Activated CD8-positive, alpha-beta T cell treated with anti-CD3 and anti-CD28 coated beads for 36 hours (primary cell): ENCODE measurements at regions not wholly inside any gene's neighbourhood (a gene's known extent, or its start where the extent isn't known, plus 50 kb on each side); places are given as distances from the start of the nearest gene placed in this dataset.

Experiments used
- ATAC-seq: fragments of 200-7000 bp; cut with Tn5 transposase; one replicate; pipeline ENCODE4 v1.10.0; 2021; ENCODE audit warnings: mild to moderate bottlenecking, moderate library complexity
- CTCF ChIA-PET: fragments of 350-600 bp; sonication (Branson Sonifier 250); formaldehyde crosslinking; loops from one replicate; lab custom pipeline; 2021; ENCODE audit warnings: antibody characterized with exemption; lab: Charles Lee
- POLR2A ChIA-PET: fragments of 350-600 bp; sonication (Branson Sonifier 250); formaldehyde crosslinking; loops from one replicate; lab custom pipeline; 2021; ENCODE audit warnings: antibody characterized with exemption; lab: Charles Lee
- DNase-seq: peaks from one replicate; pipeline ENCODE4 v3.0.0-alpha.2; 2020
- H3K27ac Mint-ChIP-seq: one replicate; pipeline ENCODE4 v1.8.0; 2021; ENCODE audit warnings: mild to moderate bottlenecking, mixed read lengths
- H3K27me3 Mint-ChIP-seq: one replicate; pipeline ENCODE4 v1.8.0; 2021; ENCODE audit warnings: mixed read lengths
- H3K36me3 Mint-ChIP-seq: one replicate; pipeline ENCODE4 v1.8.0; 2021; ENCODE audit warnings: low read depth, mixed read lengths
- H3K4me1 Mint-ChIP-seq: one replicate; pipeline ENCODE4 v1.8.0; 2021; ENCODE audit warnings: low read depth, mixed read lengths
- H3K4me3 Mint-ChIP-seq: one replicate; pipeline ENCODE4 v1.8.0; 2021; ENCODE audit warnings: mild to moderate bottlenecking, moderate library complexity, mixed read lengths
- H3K9me3 Mint-ChIP-seq: one replicate; pipeline ENCODE4 v1.8.0; 2021; ENCODE audit warnings: mixed read lengths
- intact Hi-C: fragments of 100-400 bp; cut with micrococcal nuclease; formaldehyde crosslinking; loops from one replicate; pipeline ENCODE4 v1.10.0; 2022
- TF ChIP-seq, protein P1 (sequence below): fragments of 200-600 bp; IDR thresholded peaks from one replicate; pipeline ENCODE4 v1.8.0; 2022; ENCODE audit warnings: antibody characterized with exemption, mild to moderate bottlenecking

DNA sequence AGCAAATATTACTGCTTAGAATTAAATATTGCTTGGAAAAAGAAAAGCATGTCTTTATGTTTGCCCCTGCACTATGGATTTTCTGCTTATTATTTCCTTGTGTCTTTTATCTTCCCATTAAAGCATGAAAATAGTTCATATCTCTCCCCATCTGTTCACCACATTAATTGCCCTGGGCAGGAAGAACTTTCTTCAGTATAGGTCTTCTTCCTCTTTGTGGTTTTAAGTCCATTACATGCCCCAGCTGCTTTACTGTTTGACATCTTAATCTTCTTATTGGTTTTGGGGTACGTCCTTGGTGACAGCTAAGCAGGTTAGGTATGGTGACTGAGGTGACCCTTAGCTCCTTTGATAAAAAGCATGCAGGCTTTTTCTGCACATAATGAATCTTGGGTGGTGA is 157.3 kb downstream of the AASDH start:
- Mint-ChIP-seq H3K9me3 (peaks cover 6% of the 10 kb centered on the region), H3K36me3 (no peaks in the 10 kb centered on the region), H3K4me1 (peaks cover 4% of the 10 kb centered on the region), H3K27me3 (peaks cover 7% of the 10 kb centered on the region), H3K27ac (no peak overlapping the region), H3K4me3 (no peak overlapping the region)
- ChIA-PET POLR2A (no interaction called here), CTCF (interaction anchor here (1.2 kb wide), 1 partner anchor 19 kb away, joined by 3 read pairs; no protein-coding TSS in a partner anchor)
- intact Hi-C loops, result no loop called here
- ATAC-seq (no peak), DNase-seq (no peak)
- TF ChIP-seq, protein P1, sequence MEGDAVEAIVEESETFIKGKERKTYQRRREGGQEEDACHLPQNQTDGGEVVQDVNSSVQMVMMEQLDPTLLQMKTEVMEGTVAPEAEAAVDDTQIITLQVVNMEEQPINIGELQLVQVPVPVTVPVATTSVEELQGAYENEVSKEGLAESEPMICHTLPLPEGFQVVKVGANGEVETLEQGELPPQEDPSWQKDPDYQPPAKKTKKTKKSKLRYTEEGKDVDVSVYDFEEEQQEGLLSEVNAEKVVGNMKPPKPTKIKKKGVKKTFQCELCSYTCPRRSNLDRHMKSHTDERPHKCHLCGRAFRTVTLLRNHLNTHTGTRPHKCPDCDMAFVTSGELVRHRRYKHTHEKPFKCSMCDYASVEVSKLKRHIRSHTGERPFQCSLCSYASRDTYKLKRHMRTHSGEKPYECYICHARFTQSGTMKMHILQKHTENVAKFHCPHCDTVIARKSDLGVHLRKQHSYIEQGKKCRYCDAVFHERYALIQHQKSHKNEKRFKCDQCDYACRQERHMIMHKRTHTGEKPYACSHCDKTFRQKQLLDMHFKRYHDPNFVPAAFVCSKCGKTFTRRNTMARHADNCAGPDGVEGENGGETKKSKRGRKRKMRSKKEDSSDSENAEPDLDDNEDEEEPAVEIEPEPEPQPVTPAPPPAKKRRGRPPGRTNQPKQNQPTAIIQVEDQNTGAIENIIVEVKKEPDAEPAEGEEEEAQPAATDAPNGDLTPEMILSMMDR, result no peak

DNA sequence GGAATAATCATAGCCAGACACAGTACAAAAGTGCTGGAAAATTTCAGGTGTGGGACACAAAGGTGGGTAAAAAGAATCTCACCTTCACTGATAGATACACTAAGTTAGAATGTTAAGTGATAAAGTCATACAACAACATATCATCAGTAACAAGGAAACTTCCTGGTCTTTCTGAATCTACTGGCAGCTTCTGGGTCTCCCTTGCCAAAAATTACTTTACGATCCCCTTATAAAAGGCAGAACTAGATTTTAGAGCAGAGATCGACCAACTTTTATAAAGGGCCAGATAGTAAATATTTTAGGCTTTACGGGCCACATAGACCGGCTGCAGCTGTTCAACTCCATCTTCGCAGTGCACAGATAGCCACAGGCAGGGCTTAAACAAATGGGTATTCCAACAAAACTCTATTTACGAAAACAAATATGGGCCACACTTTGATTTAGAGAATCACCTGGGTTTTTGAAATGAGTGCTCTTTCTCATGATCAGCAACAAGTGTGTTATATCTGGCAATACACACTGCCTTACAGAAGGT is 159.9 kb downstream of the AASDH start:
- no peaks in the 10 kb centered on the region for H3K36me3 Mint-ChIP-seq
- TF ChIP-seq, protein P1, result no peak
- POLR2A ChIA-PET, result no interaction called here
- CTCF ChIA-PET, result no interaction called here
- H3K27ac Mint-ChIP-seq, result no peak overlapping the region
- peaks cover 4% of the 10 kb centered on the region for H3K4me1 Mint-ChIP-seq
- peaks cover 6% of the 10 kb centered on the region for H3K9me3 Mint-ChIP-seq
- peaks cover 5% of the 10 kb centered on the region for H3K27me3 Mint-ChIP-seq
- DNase-seq, result no peak
- no peak for ATAC-seq
- intact Hi-C loops, result no loop called here
- H3K4me3 Mint-ChIP-seq, result no peak overlapping the region

DNA sequence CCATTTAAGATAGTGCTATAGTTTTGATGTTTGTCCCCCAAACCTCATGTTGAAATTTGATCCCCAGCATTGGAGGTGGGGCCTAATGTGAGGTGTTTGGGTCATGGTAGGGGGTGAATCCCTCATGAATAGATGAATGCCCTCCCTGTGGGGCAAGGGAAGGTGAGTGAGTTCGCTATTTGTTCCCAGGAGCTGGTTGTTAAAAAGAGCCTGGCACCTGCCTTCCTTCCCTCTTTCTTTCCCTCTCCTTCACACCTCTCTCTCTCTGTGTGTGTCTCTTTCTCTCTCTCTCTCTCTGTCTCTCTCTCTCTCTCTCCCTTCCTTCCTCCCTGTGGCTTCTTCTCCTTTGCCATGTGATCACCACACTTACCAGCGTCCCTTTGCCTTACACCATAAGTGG is 160.7 kb downstream of the AASDH start:
- ATAC-seq, result no peak
- ChIA-PET CTCF (interaction anchor here (1.0 kb wide), 1 partner anchor 10 kb away, joined by 4 read pairs; no protein-coding TSS in a partner anchor), POLR2A (no interaction called here)
- H3K4me3 Mint-ChIP-seq, result no peak overlapping the region
- H3K27ac Mint-ChIP-seq, result no peak overlapping the region
- intact Hi-C loops, result no loop called here
- no peak for DNase-seq
- H3K36me3 Mint-ChIP-seq, result no peaks in the 10 kb centered on the region
- TF ChIP-seq, protein P1, result no peak
- peaks cover 3% of the 10 kb centered on the region for H3K27me3 Mint-ChIP-seq
- no peaks in the 10 kb centered on the region for H3K9me3 Mint-ChIP-seq
- peaks cover 4% of the 10 kb centered on the region for H3K4me1 Mint-ChIP-seq

DNA sequence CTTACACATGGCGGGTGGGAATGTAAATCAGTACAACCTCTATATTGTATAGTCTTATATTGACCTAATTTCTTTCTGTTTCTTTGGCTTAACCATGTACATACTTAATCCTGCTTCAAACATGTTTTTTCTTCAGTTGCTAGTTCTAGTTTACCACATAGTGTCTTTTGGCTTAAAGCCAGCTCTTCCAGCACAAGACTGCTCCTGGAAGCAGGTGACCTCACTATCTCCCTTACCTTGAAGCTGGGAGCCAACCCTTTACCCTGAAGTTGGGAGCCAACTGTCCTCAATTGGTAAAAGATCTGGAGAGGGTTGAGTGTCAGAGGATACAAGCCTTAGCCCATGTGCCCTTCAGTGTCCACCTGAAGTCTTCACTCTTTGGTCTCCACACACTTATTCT is 162.7 kb downstream of the AASDH start:
- Mint-ChIP-seq H3K36me3 (no peaks in the 10 kb centered on the region), H3K4me1 (no peaks in the 10 kb centered on the region), H3K27me3 (peaks cover 4% of the 10 kb centered on the region), H3K9me3 (no peaks in the 10 kb centered on the region), H3K27ac (no peak overlapping the region), H3K4me3 (no peak overlapping the region)
- TF ChIP-seq, protein P1, result no peak
- DNase-seq, result no peak
- POLR2A ChIA-PET, result no interaction called here
- CTCF ChIA-PET, result no interaction called here
- no peak for ATAC-seq
- intact Hi-C loops, result no loop called here

DNA sequence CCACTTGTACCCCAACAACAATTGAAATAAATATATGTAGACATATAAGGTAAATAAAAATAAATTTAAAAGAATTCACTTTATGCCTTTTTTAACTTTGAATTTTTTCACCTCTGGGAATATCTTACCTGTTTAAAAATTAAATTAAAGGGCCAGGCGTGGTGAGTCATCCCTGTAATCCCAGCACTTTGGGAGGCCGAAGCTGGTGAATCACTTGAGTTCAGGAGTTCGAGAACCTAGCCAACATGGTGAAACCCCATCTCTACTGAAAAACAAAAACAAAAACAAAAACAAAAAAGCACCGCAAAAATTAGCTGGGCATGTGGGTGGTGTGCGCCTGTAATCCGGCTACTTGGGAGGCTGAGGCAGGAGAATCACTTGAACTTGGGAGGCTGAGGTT is 164.8 kb downstream of the AASDH start:
- Mint-ChIP-seq H3K27me3 (peaks cover 6% of the 10 kb centered on the region), H3K36me3 (no peaks in the 10 kb centered on the region), H3K27ac (no peak overlapping the region), H3K4me1 (no peaks in the 10 kb centered on the region), H3K4me3 (no peak overlapping the region), H3K9me3 (no peaks in the 10 kb centered on the region)
- intact Hi-C loops, result no loop called here
- TF ChIP-seq, protein P1, result no peak
- DNase-seq (no peak), ATAC-seq (no peak)
- CTCF ChIA-PET, result no interaction called here
- POLR2A ChIA-PET, result no interaction called here
